ENCODE measurements at regions not wholly inside any gene's neighbourhood (a gene's known extent, or its start where the extent isn't known, plus 50 kb on each side); places are given as distances from the start of the nearest gene placed in this dataset.
"Not testable (repeated sequence)": the region's sequence is repeated elsewhere in the genome, so short reads cannot be mapped to it uniquely, and the experiment has no call there.

DNA sequence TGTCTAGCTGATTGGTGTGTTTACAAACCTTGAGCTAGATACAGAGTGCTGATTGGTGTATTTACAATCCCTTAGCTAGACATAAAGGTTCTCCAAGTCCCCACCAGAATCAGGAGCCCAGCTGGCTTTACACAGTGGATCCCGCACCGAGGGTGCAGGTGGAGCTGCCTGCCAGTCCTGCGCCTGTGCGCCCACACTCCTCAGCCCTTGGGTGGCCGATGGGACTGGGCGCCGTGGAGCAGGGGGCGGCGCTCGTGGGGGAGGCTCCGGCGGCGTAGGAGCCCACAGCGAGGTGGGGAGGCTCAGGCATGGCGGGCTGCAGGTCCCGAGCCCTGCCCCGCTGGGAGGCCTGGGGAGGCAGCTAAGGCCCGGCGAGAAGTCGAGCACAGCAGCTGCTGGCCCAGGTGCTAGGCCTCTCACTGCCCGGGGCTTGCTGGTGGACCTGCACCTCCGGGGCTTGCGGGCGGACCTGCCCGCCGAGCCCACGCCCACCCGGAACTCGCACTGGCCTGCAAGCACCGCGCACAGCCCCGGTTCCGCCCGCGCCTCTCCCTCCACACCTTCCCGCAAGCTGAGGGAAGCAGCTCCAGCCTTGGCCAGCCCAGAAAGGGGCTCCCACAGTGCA, 51.0 kb upstream of the CDYL start:
- H3K4me3 ChIP-seq (ENCODE audit: low read depth, low read length); DNase-seq (ENCODE audit: low read depth): not testable (repeated sequence)

DNA sequence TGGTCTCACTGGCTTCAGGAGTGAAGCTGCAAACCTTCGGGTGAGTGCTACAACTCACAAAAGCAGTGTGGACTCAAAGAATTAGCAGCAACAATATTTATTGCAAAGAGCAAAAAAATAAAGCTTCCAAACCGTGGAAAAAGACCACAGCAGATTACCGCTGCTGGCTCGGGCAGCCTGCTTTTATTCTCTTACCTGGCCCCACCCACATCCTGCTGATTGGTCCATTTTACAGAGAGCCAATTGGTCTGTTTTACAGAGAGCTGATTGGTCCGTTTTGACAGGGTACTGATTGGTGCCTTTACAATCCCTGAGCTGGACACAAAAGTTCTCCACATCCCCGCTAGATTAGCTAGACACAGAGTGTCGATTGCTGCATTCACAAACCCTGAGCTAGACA, 51.5 kb upstream of the CDYL start:
- not testable (repeated sequence) for DNase-seq (ENCODE audit: low read depth); H3K4me3 ChIP-seq (ENCODE audit: low read depth, low read length)

DNA sequence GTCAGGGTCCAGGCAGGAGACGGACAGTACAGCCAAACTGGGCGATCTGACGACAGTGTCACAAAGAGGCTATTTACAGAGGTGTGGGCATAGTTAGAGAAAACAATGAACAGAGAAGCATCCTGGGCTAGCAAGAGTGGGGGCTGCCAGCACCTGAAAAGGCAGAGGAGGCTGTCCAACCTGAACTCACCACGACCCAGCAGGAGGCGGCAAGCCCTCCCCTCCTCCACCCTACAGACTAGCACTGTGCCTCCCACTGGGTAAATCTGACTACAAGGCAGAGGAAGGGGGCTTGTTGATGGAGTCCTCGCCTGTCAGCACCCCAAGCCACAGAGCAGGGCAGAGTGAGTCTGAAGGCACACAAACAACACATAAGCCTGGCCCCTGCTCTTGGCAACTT, 52.8 kb upstream of the CDYL start:
- TF ChIP-seq, protein P1, sequence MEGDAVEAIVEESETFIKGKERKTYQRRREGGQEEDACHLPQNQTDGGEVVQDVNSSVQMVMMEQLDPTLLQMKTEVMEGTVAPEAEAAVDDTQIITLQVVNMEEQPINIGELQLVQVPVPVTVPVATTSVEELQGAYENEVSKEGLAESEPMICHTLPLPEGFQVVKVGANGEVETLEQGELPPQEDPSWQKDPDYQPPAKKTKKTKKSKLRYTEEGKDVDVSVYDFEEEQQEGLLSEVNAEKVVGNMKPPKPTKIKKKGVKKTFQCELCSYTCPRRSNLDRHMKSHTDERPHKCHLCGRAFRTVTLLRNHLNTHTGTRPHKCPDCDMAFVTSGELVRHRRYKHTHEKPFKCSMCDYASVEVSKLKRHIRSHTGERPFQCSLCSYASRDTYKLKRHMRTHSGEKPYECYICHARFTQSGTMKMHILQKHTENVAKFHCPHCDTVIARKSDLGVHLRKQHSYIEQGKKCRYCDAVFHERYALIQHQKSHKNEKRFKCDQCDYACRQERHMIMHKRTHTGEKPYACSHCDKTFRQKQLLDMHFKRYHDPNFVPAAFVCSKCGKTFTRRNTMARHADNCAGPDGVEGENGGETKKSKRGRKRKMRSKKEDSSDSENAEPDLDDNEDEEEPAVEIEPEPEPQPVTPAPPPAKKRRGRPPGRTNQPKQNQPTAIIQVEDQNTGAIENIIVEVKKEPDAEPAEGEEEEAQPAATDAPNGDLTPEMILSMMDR (IDR thresholded peaks at IDR 0.05; ENCODE audit: insufficient read depth, low read depth, low read length, missing control alignments): no peak
- DNase-seq (ENCODE audit: low read depth): no peak
- H3K4me3 ChIP-seq (ENCODE audit: low read depth, low read length): no peak overlapping the region

DNA sequence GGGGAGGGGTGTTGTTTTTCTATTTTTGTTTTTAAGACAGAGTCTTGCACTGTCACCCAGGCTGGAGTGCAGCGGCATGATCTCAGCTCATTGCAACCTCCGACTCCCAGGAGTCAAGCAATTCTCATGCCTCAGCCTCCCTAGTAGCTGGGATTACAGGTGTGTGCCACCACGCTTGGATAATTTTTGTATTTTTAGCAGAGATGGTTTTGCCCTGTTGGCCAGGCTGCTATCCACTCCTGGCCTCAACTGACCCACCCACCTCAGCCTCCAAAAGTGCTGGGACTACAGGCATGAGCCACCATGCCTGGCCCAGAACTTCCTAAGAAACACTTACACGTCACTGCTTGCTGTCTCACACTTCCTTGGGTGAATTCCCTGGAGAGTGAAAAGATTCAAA, 54.8 kb upstream of the CDYL start:
- not testable (repeated sequence) for H3K4me3 ChIP-seq (ENCODE audit: low read depth, low read length); DNase-seq (ENCODE audit: low read depth)

DNA sequence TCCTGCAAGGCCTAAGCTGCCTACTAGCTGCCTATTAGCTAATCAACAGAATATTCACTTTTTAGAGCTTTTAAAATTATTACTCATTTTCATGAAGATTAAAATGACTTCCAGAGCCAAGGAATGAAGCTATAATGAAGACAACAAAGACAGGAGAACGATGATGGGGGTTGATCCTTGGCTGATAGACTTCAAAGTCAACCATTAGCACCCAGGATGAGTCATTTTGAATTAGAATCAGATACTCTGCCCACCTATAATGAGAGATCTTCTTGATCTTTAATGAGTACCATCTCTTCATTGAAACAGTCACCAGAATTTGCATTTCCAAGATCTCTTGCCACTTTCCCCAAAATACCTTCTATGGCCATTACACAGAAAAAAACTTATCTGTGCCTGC, 56.7 kb upstream of the CDYL start:
- DNase-seq (ENCODE audit: low read depth): no peak
- TF ChIP-seq, protein P1 (IDR thresholded peaks at IDR 0.05; ENCODE audit: insufficient read depth, low read depth, low read length, missing control alignments): no peak
- H3K4me3 ChIP-seq (ENCODE audit: low read depth, low read length): no peak overlapping the region

DNA sequence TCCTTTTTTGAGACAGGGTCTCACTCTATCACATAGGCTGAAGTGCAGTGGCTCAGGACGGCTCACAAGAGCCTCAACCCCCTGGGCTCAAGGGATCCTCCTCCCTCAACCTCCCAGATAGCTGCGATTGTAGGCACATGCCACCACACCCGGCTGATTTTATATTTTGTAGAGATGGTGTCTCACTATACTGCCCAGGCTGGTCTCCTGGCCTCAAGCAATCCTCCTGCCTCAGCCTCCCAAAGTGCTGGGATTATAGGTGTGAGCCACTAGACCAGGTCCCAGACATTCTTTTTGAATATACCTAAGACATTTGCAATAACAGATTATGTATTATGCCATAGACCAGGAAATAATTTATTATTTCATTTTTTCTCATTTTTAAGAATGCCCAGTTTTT, 58.3 kb upstream of the CDYL start:
- DNase-seq (ENCODE audit: low read depth): no peak
- no peak overlapping the region for H3K4me3 ChIP-seq (ENCODE audit: low read depth, low read length)
- TF ChIP-seq, protein P1 (IDR thresholded peaks at IDR 0.05; ENCODE audit: insufficient read depth, low read depth, low read length, missing control alignments): no peak

DNA sequence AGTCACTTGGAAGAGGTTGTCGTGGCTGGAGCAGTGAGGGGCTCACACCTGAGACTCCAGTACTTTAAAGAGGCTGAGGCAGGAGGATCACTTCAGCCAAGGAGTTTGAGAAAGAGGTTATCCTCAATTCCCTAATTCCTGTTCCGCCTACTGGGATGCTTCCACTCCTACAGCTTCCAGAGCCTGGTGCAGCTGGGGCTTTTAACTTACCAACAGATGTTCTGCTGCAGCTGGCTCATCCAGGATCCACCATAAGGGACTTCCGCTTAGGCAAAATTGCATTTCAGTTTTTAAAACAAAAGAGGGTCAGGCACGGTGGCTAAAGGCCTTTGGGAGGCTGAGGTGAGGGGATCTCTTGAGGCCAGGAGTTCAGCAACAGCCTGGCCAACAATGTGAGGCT, 59.1 kb upstream of the CDYL start:
- TF ChIP-seq, protein P1 (IDR thresholded peaks at IDR 0.05; ENCODE audit: insufficient read depth, low read depth, low read length, missing control alignments): no peak
- no peak for DNase-seq (ENCODE audit: low read depth)
- H3K4me3 ChIP-seq (ENCODE audit: low read depth, low read length): no peak overlapping the region

DNA sequence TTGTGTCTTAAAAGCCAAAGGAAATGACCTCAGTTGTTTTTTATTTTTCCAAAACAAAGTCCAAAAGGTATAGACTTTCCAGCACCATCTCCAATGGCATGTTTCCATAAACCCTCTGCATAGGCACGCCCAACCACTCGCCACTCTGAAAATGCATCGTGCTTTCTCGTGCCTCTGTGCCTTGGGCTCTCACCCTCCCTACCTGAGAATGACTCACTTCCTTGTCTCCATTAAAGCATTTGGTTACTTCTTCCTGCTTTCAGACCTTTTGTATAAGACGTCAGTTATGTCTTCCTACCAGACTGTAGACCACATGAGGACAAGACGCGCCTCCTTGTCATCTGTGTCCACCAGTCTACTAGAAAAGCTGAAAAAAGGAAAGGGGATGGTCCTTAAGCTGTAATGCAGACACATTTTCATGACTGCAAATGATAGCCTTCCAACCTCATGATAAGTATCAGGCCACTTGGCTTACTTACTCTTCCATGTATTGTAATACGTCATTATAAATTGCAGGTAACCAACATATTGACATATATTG, 61.2 kb upstream of the CDYL start:
- DNase-seq (ENCODE audit: low read depth): no peak
- TF ChIP-seq, protein P1 (IDR thresholded peaks at IDR 0.05; ENCODE audit: insufficient read depth, low read depth, low read length, missing control alignments): no peak
- H3K4me3 ChIP-seq (ENCODE audit: low read depth, low read length): no peak overlapping the region

All from GM12865 (cell line).